Right atrium auricular region (tissue), 2 donors: ENCODE measurements at regions not wholly inside any gene's neighbourhood (a gene's known extent, or its start where the extent isn't known, plus 50 kb on each side); places are given as distances from the start of the nearest gene placed in this dataset.
"Not testable (repeated sequence)": the region's sequence is repeated elsewhere in the genome, so short reads cannot be mapped to it uniquely, and the experiment has no call there.

Experiments
- DNase-seq: peaks from one replicate; pipeline ENCODE4 v3.0.0-alpha.2; 2019; ENCODE audit warnings: low spot score
- H3K27ac ChIP-seq, 2 donors: fragments of 200-600 bp; sonication (generic); 1 replicate in 1 of 2; 2 replicates in 1 of 2; pipeline ENCODE4 v1.5.1; 2016 to 2019
- H3K27me3 ChIP-seq, 2 donors: fragments of 200-600 bp; sonication (generic); one replicate each; pipeline versions ENCODE4 v1.5.1 to v1.6.0; 2017 to 2019
- H3K36me3 ChIP-seq: fragments of 200-600 bp; sonication (generic); one replicate; pipeline ENCODE4 v1.5.1; 2016
- H3K4me1 ChIP-seq, 2 donors: fragments of 200-600 bp; sonication (generic); one replicate each; pipeline versions ENCODE4 v1.5.1 to v1.6.0; 2017 to 2019
- H3K4me3 ChIP-seq, 2 donors: fragments of 200-600 bp; sonication (generic); 1 replicate in 1 of 2; 2 replicates in 1 of 2; pipeline ENCODE4 v1.5.1; 2017 to 2019; ENCODE audit warnings: mild to moderate bottlenecking in 1 of 2, moderate library complexity in 1 of 2
- H3K9me3 ChIP-seq, 2 donors: fragments of 200-600 bp; sonication (generic); one replicate each; pipeline ENCODE4 v1.5.1; 2019
- CTCF ChIP-seq, 2 donors: fragments of 200-600 bp; sonication (generic); IDR thresholded peaks; one replicate each; pipeline ENCODE4 v1.5.1; 2019; ENCODE audit warnings: antibody characterized with exemption in 2 of 2

- no peaks in the 10 kb centered on the region for H3K4me1 ChIP-seq
- no peak for TF ChIP-seq CTCF (IDR thresholded peaks at IDR 0.05)
- DNase-seq: no peak
- H3K36me3 ChIP-seq: no peaks in the 10 kb centered on the region
- H3K27ac ChIP-seq: no peak overlapping the region
- no peaks in the 10 kb centered on the region for H3K27me3 ChIP-seq
- no peaks in the 10 kb centered on the region for H3K9me3 ChIP-seq
- H3K4me3 ChIP-seq: no peak overlapping the region
Observed at GRCh38 chr1:14426854-14427253, 171.6 kb upstream of the KAZN start.

DNA sequence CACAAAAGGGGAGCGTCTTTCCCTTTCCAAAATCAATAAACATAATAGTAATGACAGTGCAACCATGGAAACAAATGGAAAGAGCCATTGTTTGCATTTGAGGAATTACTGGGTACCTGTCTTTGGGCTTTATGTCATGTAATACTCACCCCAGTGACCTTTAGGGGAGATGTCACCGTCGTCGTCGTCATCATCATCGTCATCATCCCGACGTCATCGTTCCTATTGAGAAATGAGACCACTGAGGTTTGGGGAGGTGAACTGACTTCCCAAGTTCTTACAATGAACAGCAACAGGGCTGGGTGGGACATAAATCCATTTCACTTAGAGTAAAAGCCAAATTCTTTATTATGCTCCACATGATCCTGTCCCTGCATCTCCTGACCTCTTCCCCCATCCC, 168.9 kb upstream of the KAZN start:
- no peak for DNase-seq
- Histone ChIP-seq H3K9me3 (no peaks in the 10 kb centered on the region), H3K4me1 (no peaks in the 10 kb centered on the region), H3K36me3 (no peaks in the 10 kb centered on the region), H3K27ac (no peak overlapping the region), H3K4me3 (no peak overlapping the region), H3K27me3 (no peaks in the 10 kb centered on the region)
- no peak for TF ChIP-seq CTCF (IDR thresholded peaks at IDR 0.05)

DNA sequence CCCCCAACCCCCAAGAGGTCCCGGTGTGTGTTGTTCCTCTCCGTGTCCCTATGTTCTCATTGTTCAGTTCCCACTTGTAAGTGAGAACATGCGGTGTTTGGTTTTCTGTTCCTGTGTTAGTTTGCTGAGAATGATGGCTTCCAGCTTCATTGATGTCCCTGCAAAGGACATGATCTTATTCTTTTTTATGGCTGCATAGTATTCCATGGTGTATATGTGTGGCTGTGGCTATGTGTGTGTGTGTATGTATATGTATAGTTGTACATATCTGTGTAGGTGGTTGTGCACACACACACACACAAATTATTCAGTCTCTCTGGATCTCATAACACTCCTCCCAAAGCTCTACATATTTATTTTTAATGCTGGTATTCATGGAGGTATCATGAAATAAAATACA, 165.8 kb upstream of the KAZN start:
- not testable (repeated sequence) for H3K4me3 ChIP-seq, H3K9me3 ChIP-seq, H3K4me1 ChIP-seq, H3K27me3 ChIP-seq, H3K36me3 ChIP-seq, DNase-seq, H3K27ac ChIP-seq

- H3K9me3 ChIP-seq: no peaks in the 10 kb centered on the region
- no peak for TF ChIP-seq CTCF (IDR thresholded peaks at IDR 0.05)
- no peaks in the 10 kb centered on the region for H3K27me3 ChIP-seq
Observed at GRCh38 chr1:14435368-14436023, 163.0 kb upstream of the KAZN start.

GRCh38 chr1:14437417-14437918, 161.0 kb upstream of the KAZN start:
- Histone ChIP-seq H3K36me3 (no peaks in the 10 kb centered on the region), H3K27ac (no peak overlapping the region), H3K9me3 (no peaks in the 10 kb centered on the region), H3K4me3 (no peak overlapping the region), H3K4me1 (peaks cover 0 to 4% of the 10 kb centered on the region in 2 donors), H3K27me3 (no peaks in the 10 kb centered on the region)
- no peak for TF ChIP-seq CTCF (IDR thresholded peaks at IDR 0.05)
- no peak for DNase-seq

More at GRCh38 chr1:14435368-14436023, 163.0 kb upstream of the KAZN start:
- no peak overlapping the region for H3K4me3 ChIP-seq
- no peak for DNase-seq
- peaks cover 0 to 4% of the 10 kb centered on the region in 2 donors for H3K4me1 ChIP-seq
- H3K36me3 ChIP-seq: no peaks in the 10 kb centered on the region
- no peak overlapping the region for H3K27ac ChIP-seq

DNA sequence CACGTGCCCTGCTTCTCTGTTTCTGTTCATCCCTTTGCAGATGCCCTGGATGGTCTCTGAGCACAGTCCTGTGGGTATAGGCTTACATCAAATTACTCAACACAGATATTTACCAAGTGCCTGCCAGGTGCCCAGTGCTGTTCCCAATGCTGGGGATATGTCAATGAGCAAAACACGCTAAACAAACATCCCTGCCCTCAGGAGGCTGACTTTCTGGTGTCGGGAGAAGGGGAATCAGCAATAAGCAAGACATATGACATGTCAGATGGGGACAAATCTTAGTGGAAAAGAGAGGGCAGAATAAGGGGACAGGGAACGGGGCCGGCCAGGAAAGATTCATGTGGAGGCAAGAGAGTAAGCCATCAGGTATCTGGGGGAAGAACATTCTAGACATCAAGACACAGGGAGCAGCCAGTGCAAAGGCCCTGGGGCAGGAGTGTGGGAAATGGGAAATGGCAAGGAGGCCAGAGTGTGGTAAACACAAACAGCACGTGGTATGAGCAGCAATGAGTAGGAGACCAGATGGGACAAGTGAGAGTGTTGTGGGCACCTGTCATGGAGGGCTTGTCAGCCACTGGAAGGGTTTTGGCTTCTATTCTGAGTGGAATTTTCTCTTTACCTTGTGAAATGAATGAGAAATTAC, 160.2 kb upstream of the KAZN start:
- Histone ChIP-seq H3K4me3 (no peak overlapping the region), H3K36me3 (no peaks in the 10 kb centered on the region), H3K4me1 (peaks cover 0 to 4% of the 10 kb centered on the region in 2 donors), H3K27me3 (no peaks in the 10 kb centered on the region), H3K27ac (no peak overlapping the region), H3K9me3 (no peaks in the 10 kb centered on the region)
- no peak for DNase-seq
- TF ChIP-seq CTCF (IDR thresholded peaks at IDR 0.05): no peak
